Parathyroid adenoma (tissue), 2 donors: ENCODE measurements at regions not wholly inside any gene's neighbourhood (a gene's known extent, or its start where the extent isn't known, plus 50 kb on each side); places are given as distances from the start of the nearest gene placed in this dataset.
A peak's percentile ranks its signal among the peaks of the same experiment; 100 is the strongest.

ENCODE experiments used
- H2AFZ ChIP-seq: fragments of 300-600 bp; sonication (generic); one replicate; pipeline ENCODE4 v1.7.0; 2017; ENCODE audit warnings: antibody characterized with exemption, mild to moderate bottlenecking
- H3K27ac ChIP-seq: fragments of 300-600 bp; sonication (generic); one replicate; pipeline ENCODE4 v1.7.0; 2017
- H3K27me3 ChIP-seq: fragments of 300-600 bp; sonication (generic); one replicate; pipeline ENCODE4 v1.7.0; 2017; ENCODE audit warnings: low read length; ENCODE audit not compliant: control insufficient read depth, insufficient read depth
- H3K36me3 ChIP-seq: fragments of 300-600 bp; sonication (generic); one replicate; pipeline ENCODE4 v1.7.0; 2017; ENCODE audit warnings: low read length; ENCODE audit not compliant: control insufficient read depth, insufficient read depth
- H3K4me1 ChIP-seq: fragments of 300-600 bp; sonication (generic); one replicate; pipeline ENCODE4 v1.7.0; 2017; ENCODE audit warnings: control low read depth
- H3K4me2 ChIP-seq: fragments of 300-600 bp; sonication (generic); one replicate; pipeline ENCODE4 v1.7.0; 2017; ENCODE audit warnings: low read length
- H3K4me3 ChIP-seq: fragments of 300-600 bp; sonication (generic); one replicate; pipeline ENCODE4 v1.7.0; 2017; ENCODE audit warnings: low read depth, low read length
- H3K79me2 ChIP-seq: fragments of 300-600 bp; sonication (generic); one replicate; pipeline ENCODE4 v1.7.0; 2017; ENCODE audit warnings: control low read depth
- H3K9ac ChIP-seq: fragments of 300-600 bp; sonication (generic); one replicate; pipeline ENCODE4 v1.7.0; 2017; ENCODE audit warnings: mild to moderate bottlenecking
- H3K9me3 ChIP-seq: fragments of 300-600 bp; sonication (generic); one replicate; pipeline ENCODE4 v1.7.0; 2017; ENCODE audit warnings: low read length; ENCODE audit not compliant: control insufficient read depth
- TF ChIP-seq, protein P1 (sequence below): fragments of 300-600 bp; sonication (generic); IDR thresholded peaks from one replicate; pipeline ENCODE4 v1.7.0; 2017; ENCODE audit warnings: antibody characterized with exemption, mild to moderate bottlenecking
- donor health status: primary hyperparathyroidism.

DNA sequence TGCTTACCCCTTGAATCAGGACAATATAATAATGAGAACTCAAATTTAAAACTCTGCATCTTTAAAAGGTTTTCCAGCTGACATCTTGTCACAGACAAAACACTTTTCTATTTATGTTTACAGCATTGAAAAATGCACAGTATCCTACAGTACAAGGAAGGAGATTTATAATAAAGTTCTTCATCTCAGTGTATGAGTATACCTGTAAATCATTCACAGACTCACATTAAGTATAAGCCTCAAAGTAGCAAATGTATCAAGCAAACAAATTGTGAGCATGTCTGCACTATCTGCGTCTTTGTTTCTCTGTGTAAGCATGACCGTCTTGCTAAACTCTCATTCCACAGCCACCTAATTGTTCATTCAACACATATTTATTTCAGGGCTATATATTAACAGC, 52.8 kb downstream of the PPP1R2C start:
- Histone ChIP-seq H3K36me3 (no peaks in the 10 kb centered on the region), H3K9me3 (no peaks in the 10 kb centered on the region), H3K4me1 (no peaks in the 10 kb centered on the region), H3K27me3 (no peaks in the 10 kb centered on the region), H3K9ac (no peak overlapping the region), H3K4me3 (no peak overlapping the region), H2AFZ (no peak overlapping the region), H3K79me2 (no peaks in the 10 kb centered on the region), H3K4me2 (no peak overlapping the region), H3K27ac (no peak overlapping the region)
- TF ChIP-seq, protein P1, sequence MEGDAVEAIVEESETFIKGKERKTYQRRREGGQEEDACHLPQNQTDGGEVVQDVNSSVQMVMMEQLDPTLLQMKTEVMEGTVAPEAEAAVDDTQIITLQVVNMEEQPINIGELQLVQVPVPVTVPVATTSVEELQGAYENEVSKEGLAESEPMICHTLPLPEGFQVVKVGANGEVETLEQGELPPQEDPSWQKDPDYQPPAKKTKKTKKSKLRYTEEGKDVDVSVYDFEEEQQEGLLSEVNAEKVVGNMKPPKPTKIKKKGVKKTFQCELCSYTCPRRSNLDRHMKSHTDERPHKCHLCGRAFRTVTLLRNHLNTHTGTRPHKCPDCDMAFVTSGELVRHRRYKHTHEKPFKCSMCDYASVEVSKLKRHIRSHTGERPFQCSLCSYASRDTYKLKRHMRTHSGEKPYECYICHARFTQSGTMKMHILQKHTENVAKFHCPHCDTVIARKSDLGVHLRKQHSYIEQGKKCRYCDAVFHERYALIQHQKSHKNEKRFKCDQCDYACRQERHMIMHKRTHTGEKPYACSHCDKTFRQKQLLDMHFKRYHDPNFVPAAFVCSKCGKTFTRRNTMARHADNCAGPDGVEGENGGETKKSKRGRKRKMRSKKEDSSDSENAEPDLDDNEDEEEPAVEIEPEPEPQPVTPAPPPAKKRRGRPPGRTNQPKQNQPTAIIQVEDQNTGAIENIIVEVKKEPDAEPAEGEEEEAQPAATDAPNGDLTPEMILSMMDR, result no peak

DNA sequence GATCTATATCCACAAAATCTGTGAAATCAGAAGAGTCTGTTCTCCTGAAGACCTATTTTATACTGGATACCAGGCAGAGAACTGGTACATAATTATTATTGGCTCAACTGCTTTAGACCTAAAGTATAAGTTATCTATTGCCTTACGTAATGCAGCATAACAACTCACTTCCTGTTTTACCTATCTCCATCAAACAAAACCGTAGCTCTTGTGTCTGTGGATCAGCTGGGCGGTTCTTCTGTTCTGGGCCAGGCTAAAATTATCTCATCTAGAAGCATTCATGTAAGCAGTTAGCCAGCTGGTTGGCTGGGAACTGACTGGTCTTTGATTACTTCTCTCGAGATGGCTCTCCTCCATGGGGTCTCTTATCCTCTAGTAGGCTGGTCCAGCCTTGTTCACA, 57.8 kb downstream of the PPP1R2C start:
- no peaks in the 10 kb centered on the region for H3K79me2 ChIP-seq
- H2AFZ ChIP-seq, result no peak overlapping the region
- TF ChIP-seq, protein P1, result no peak
- H3K27ac ChIP-seq, result no peak overlapping the region
- H3K27me3 ChIP-seq, result no peaks in the 10 kb centered on the region
- H3K4me2 ChIP-seq, result no peak overlapping the region
- H3K4me1 ChIP-seq, result no peaks in the 10 kb centered on the region
- H3K9me3 ChIP-seq, result no peaks in the 10 kb centered on the region
- no peak overlapping the region for H3K9ac ChIP-seq
- no peaks in the 10 kb centered on the region for H3K36me3 ChIP-seq
- H3K4me3 ChIP-seq, result no peak overlapping the region

DNA sequence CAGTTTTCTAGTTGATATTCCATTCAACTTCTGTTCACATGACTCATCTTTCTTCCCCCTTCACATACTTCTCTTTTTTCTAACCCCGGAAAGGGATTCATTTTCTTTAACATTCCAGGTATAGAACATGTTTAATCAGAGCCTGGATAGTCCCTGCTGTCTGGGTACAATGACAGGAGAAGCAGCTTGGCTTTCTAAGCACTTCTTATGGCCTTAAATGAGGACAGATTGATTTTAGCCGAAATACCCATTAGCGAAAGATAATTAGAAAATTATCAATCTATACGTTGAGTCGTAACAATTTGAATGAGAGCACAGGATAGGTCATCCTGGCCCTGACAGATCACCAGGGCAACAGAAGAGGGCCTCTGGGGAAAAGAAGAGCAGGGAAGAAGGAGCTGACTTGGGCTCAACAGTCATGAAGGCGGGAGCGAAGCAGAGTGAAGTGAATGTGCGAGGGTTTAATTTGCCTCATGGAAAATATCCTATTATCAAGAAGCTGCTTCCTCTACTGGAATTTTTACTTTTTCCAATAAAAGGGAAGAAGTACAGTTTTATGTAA, 62.2 kb downstream of the PPP1R2C start:
- no peaks in the 10 kb centered on the region for H3K79me2 ChIP-seq
- H3K4me3 ChIP-seq, result no peak overlapping the region
- no peak overlapping the region for H2AFZ ChIP-seq
- TF ChIP-seq, protein P1, result no peak
- H3K4me2 ChIP-seq, result no peak overlapping the region
- H3K27me3 ChIP-seq, result no peaks in the 10 kb centered on the region
- H3K36me3 ChIP-seq, result no peaks in the 10 kb centered on the region
- H3K4me1 ChIP-seq, result no peaks in the 10 kb centered on the region
- H3K9me3 ChIP-seq, result no peaks in the 10 kb centered on the region
- H3K9ac ChIP-seq, result no peak overlapping the region
- no peak overlapping the region for H3K27ac ChIP-seq

DNA sequence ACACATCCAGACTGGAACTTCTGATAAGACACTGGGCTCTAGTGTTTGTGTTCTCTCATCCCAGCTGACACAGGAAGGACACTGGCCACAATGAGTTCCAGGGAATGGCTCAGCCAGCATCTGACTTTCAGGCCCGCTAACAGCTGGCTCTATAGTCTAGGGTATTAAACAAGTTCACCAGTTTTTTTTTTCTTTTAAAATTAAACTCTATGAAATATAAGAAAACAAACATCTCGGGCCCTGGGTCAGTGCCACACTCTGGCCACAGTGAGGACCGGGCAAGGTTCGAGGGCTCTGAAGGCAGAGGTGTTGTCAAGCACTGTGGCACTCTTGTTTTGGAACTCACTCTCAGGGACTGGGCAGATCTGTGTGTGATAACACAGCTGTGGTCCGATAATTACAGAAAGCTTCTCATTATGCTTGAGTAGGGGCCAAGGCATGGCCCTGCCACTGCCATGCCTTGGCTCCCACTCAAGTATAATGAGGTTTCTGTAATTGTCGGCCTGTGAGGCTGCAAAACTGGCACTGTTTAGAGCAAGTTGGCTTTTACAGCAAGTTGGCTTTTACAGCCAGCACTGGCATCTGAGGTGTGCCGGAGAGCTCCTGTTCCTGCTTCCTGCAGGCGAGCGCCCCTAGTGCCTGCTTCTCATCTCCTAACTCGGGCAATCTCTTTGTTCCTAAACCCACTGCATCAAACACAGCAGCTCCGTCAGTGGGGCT, 62.8 kb downstream of the PPP1R2C start:
- H3K4me3 ChIP-seq, result no peak overlapping the region
- no peaks in the 10 kb centered on the region for H3K27me3 ChIP-seq
- no peaks in the 10 kb centered on the region for H3K4me1 ChIP-seq
- H3K4me2 ChIP-seq, result peak overlapping the region; percentile 22
- H3K9ac ChIP-seq, result no peak overlapping the region
- H3K36me3 ChIP-seq, result no peaks in the 10 kb centered on the region
- H3K9me3 ChIP-seq, result no peaks in the 10 kb centered on the region
- H3K27ac ChIP-seq, result no peak overlapping the region
- TF ChIP-seq, protein P1, result peak; percentile 41
- H2AFZ ChIP-seq, result peak overlapping the region; percentile 70
- no peaks in the 10 kb centered on the region for H3K79me2 ChIP-seq

DNA sequence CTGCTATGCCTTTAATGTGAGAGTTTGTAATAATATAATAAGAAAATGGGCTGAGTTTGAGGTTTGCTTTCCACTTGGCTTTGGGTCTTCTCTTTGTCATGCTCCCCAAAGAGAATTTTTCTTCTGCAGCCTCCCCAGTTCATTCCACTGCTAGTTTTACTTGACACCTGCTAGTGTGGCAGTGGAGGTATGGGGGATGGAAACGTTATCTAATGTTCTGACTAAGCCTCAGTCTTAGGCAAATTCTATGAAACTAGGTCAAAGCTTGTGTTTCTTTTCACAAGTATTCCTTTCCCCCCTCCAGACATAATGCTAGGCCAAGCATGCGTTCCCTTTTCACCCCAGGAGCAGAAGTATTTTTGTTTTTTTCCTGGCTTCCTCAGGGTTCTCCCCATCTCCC, 67.5 kb downstream of the PPP1R2C start:
- H3K4me2 ChIP-seq, result no peak overlapping the region

More for the DNA sequence above, 67.5 kb downstream of the PPP1R2C start:
- no peaks in the 10 kb centered on the region for H3K9me3 ChIP-seq
- H3K36me3 ChIP-seq, result no peaks in the 10 kb centered on the region
- no peak overlapping the region for H3K27ac ChIP-seq
- no peak overlapping the region for H2AFZ ChIP-seq
- H3K27me3 ChIP-seq, result no peaks in the 10 kb centered on the region
- TF ChIP-seq, protein P1, result no peak
- no peaks in the 10 kb centered on the region for H3K79me2 ChIP-seq
- no peak overlapping the region for H3K9ac ChIP-seq
- H3K4me1 ChIP-seq, result no peaks in the 10 kb centered on the region
- no peak overlapping the region for H3K4me3 ChIP-seq
